Breast epithelium (tissue), 3 donors: ENCODE measurements at regions not wholly inside any gene's neighbourhood (a gene's known extent, or its start where the extent isn't known, plus 50 kb on each side); places are given as distances from the start of the nearest gene placed in this dataset.

Source experiments
- CTCF ChIP-seq, 3 donors: fragments of 450-650 bp; IDR thresholded peaks; one replicate each; pipeline ENCODE4 v1.5.1; 2016 to 2017; ENCODE audit warnings: antibody characterized with exemption in 3 of 3, mild to moderate bottlenecking in 3 of 3, moderate library complexity in 3 of 3
- POLR2AphosphoS5 ChIP-seq, 3 donors: sonication (generic); formaldehyde crosslinking; IDR thresholded peaks; one replicate each; pipeline ENCODE4 v1.6.1; 2017; ENCODE audit warnings: antibody characterized with exemption in 3 of 3

GRCh38 chr6:22738194-22738593 lies 168.8 kb downstream of the HDGFL1 start:
- TF ChIP-seq POLR2AphosphoS5 (IDR thresholded peaks at IDR 0.05) (no peak), CTCF (IDR thresholded peaks at IDR 0.05) (no peak)
